Vagina (tissue), 2 donors: ENCODE measurements at regions not wholly inside any gene's neighbourhood (a gene's known extent, or its start where the extent isn't known, plus 50 kb on each side); places are given as distances from the start of the nearest gene placed in this dataset.

Source experiments
- POLR2AphosphoS5 ChIP-seq, 2 donors: sonication (generic); formaldehyde crosslinking; IDR thresholded peaks; one replicate each; pipeline ENCODE4 v1.9.0; 2017; ENCODE audit warnings: antibody characterized with exemption in 2 of 2, mild to moderate bottlenecking in 2 of 2, low read depth in 1 of 2; ENCODE audit not compliant: insufficient read depth in 1 of 2
- TF ChIP-seq, protein P1 (sequence below), 3 experiments: fragments of 450-650 bp in 2 of 3; fragments of 200-600 bp in 1 of 3; sonication (generic) in 1 of 3; IDR thresholded peaks; one replicate each; pipeline ENCODE4 v1.5.1; 2017 to 2019; ENCODE audit warnings: antibody characterized with exemption in 3 of 3, mild to moderate bottlenecking in 2 of 3, moderate library complexity in 2 of 3

DNA sequence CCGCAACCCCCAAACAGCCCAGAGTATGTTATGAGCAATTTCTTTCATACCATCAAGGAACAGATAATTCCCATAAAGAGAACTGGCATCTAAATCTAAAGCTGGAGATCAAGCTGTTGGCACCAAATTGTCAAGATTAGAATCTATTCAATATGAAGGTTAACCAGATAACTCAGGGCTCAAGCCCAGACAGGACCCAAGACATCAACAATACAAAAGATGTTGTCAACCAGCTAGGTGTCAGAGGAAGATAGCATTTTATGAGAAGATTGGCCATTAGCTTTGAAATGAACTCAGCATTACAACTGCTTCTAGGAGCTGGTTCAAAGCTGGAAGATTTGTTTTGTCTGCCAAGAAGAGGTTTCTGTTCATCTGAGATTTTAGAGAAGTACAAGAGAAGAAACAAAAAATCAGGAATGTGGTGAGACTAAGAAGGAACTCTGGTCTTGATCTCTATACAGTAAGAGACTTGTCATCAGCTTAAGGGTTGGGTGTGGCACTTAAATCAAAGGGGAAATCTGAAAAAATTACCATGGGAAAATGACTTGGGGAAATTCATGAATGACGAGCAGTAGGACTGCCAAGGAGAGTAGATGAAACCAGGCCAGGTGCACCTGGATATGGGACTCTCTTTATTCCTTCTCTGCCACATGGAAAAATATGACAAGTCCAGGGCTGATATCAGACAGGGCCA lies 64.2 kb upstream of the COX10 start:
- TF ChIP-seq, protein P1, sequence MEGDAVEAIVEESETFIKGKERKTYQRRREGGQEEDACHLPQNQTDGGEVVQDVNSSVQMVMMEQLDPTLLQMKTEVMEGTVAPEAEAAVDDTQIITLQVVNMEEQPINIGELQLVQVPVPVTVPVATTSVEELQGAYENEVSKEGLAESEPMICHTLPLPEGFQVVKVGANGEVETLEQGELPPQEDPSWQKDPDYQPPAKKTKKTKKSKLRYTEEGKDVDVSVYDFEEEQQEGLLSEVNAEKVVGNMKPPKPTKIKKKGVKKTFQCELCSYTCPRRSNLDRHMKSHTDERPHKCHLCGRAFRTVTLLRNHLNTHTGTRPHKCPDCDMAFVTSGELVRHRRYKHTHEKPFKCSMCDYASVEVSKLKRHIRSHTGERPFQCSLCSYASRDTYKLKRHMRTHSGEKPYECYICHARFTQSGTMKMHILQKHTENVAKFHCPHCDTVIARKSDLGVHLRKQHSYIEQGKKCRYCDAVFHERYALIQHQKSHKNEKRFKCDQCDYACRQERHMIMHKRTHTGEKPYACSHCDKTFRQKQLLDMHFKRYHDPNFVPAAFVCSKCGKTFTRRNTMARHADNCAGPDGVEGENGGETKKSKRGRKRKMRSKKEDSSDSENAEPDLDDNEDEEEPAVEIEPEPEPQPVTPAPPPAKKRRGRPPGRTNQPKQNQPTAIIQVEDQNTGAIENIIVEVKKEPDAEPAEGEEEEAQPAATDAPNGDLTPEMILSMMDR (IDR thresholded peaks at IDR 0.05) = no peak
- no peak for TF ChIP-seq POLR2AphosphoS5 (IDR thresholded peaks at IDR 0.05; ENCODE audit: insufficient read depth in 1 of 2, low read depth in 1 of 2)
